Stomach (tissue), 8 donors: ENCODE measurements at regions not wholly inside any gene's neighbourhood (a gene's known extent, or its start where the extent isn't known, plus 50 kb on each side); places are given as distances from the start of the nearest gene placed in this dataset.

Source experiments
- DNase-seq, 2 donors: peaks; one replicate each; pipeline versions ENCODE4 v3.0.0 to v3.0.0-alpha.2; 2013 to 2019
- H3K27ac ChIP-seq, 5 donors: fragments of 200-600 bp in 4 of 5; sonication (generic) in 4 of 5; one replicate each; pipeline ENCODE4 v1.5.1; 2013 to 2019; ENCODE audit warnings: mild to moderate bottlenecking in 1 of 5, moderate library complexity in 1 of 5
- H3K27me3 ChIP-seq, 3 donors: fragments of 200-600 bp; sonication (generic); one replicate each; pipeline ENCODE4 v1.5.1; 2017 to 2019; ENCODE audit warnings: mixed run types in 1 of 3
- H3K36me3 ChIP-seq, 4 donors: fragments of 200-600 bp; sonication (generic); 1 replicate in 3 of 4; 2 replicates in 1 of 4; pipeline ENCODE4 v1.5.1; 2016 to 2019
- H3K4me1 ChIP-seq, 4 donors: fragments of 200-600 bp; sonication (generic); one replicate each; pipeline ENCODE4 v1.5.1; 2016 to 2019
- H3K4me3 ChIP-seq, 4 donors: fragments of 200-600 bp; sonication (generic) in 3 of 4; one replicate each; pipeline ENCODE4 v1.5.1; 2016 to 2019; ENCODE audit warnings: mild to moderate bottlenecking in 1 of 4
- H3K9me3 ChIP-seq, 4 donors: fragments of 200-600 bp; sonication (generic); one replicate each; pipeline ENCODE4 v1.5.1; 2016 to 2019
- CTCF ChIP-seq, 7 experiments: fragments of 450-650 bp in 4 of 7; fragments of 200-600 bp in 3 of 7; sonication (generic) in 3 of 7; IDR thresholded peaks; one replicate each; pipeline ENCODE4 v1.5.1; 2016 to 2019; ENCODE audit warnings: antibody characterized with exemption in 7 of 7, control low read depth in 2 of 7, mild to moderate bottlenecking in 1 of 7
- EP300 ChIP-seq: sonication (generic); formaldehyde crosslinking; IDR thresholded peaks from one replicate; pipeline ENCODE4 v1.6.1; 2017; ENCODE audit warnings: antibody characterized with exemption
- POLR2A ChIP-seq, 4 donors: fragments of 450-650 bp; IDR thresholded peaks; one replicate each; pipeline ENCODE4 v1.6.1; 2016; ENCODE audit warnings: antibody characterized with exemption in 4 of 4, control low read depth in 2 of 4, mild to moderate bottlenecking in 1 of 4, moderate library complexity in 1 of 4
- POLR2AphosphoS5 ChIP-seq, 3 donors: sonication (generic); formaldehyde crosslinking; IDR thresholded peaks; one replicate each; pipeline ENCODE4 v1.6.1; 2016; ENCODE audit warnings: antibody characterized with exemption in 3 of 3
- WGBS, 5 donors: extraction: QIAGEN DNeasy Blood & Tissue Kit in 3 of 5; methylation state at CpG; one replicate each; pipeline versions ENCODE4 v1.1.5 to v1.1.7; 2013 to 2018; 5-methylcytosine and 5-hydroxymethylcytosine counted together
- intact Hi-C: fragments of 100-400 bp; cut with DNase I; formaldehyde crosslinking; loops from one replicate; pipeline ENCODE4 v1.15.1; 2023; ENCODE audit warnings: low total_unique reads
- donor health status: healthy with polysubstance abuse.
- donor health status: Bipolar disorder and iron deficiency.
- donor health status: healthy.

GRCh38 chr15:91699741-91700140 lies 153.8 kb upstream of the SLCO3A1 start:
- no peak overlapping the region for H3K27ac ChIP-seq
- H3K27me3 ChIP-seq = no peaks in the 10 kb centered on the region
- no peak for TF ChIP-seq POLR2AphosphoS5 (IDR thresholded peaks at IDR 0.05)
- no peak for TF ChIP-seq CTCF (IDR thresholded peaks at IDR 0.05)
- TF ChIP-seq EP300 = no peak
- TF ChIP-seq POLR2A (IDR thresholded peaks at IDR 0.05) = no peak
- H3K9me3 ChIP-seq = no peaks in the 10 kb centered on the region
- H3K4me3 ChIP-seq = no peak overlapping the region
- no peaks in the 10 kb centered on the region for H3K36me3 ChIP-seq
- peaks cover 0 to 10% (median 3%) of the 10 kb centered on the region in 4 donors for H3K4me1 ChIP-seq
- no peak for DNase-seq
- intact Hi-C loops = loop anchor here (10.0 kb wide), 1 partner anchor 375 kb away; no protein-coding TSS in a partner anchor
- 70 to 95% (median 82%) methylated on average over 1 of the region's 1 CpG for WGBS, 5 donors

- Histone ChIP-seq H3K27me3 (no peaks in the 10 kb centered on the region), H3K4me1 (peaks cover 0 to 17% (median 6%) of the 10 kb centered on the region in 4 donors), H3K9me3 (no peaks in the 10 kb centered on the region), H3K36me3 (no peaks in the 10 kb centered on the region), H3K4me3 (no peak overlapping the region), H3K27ac (no peak overlapping the region)
- TF ChIP-seq POLR2A (IDR thresholded peaks at IDR 0.05) = no peak
- TF ChIP-seq POLR2AphosphoS5 (IDR thresholded peaks at IDR 0.05) = no peak
- no peak for TF ChIP-seq EP300
- no peak for TF ChIP-seq CTCF (IDR thresholded peaks at IDR 0.05)
- 85 to 95% (median 88%) methylated on average over 2 of the region's 2 CpGs for WGBS, 5 donors
- DNase-seq = no peak
- intact Hi-C loops = loop anchor here (10.0 kb wide), 1 partner anchor 372 kb away; no protein-coding TSS in a partner anchor
Observed at GRCh38 chr15:91703274-91703673, 150.2 kb upstream of the SLCO3A1 start.

- peaks cover 0 to 17% (median 6%) of the 10 kb centered on the region in 4 donors for H3K4me1 ChIP-seq
- no peak overlapping the region for H3K4me3 ChIP-seq
- H3K27me3 ChIP-seq = no peaks in the 10 kb centered on the region
- TF ChIP-seq POLR2A (IDR thresholded peaks at IDR 0.05) (no peak), POLR2AphosphoS5 (IDR thresholded peaks at IDR 0.05) (peak; percentile 23 to 49 (median 25))
- intact Hi-C loops = loop anchor here (10.0 kb wide), 1 partner anchor 370 kb away; no protein-coding TSS in a partner anchor
- DNase-seq = peak in 1 of 2 donors; percentile 86
- H3K9me3 ChIP-seq = no peaks in the 10 kb centered on the region
- H3K27ac ChIP-seq = peak overlapping the region in 3 of 5 donors; percentile 15 to 24 (median 16)
- H3K36me3 ChIP-seq = no peaks in the 10 kb centered on the region
- 31 to 70% (median 44%) methylated on average over 5 of the region's 5 CpGs for WGBS, 5 donors
Observed at GRCh38 chr15:91704343-91704742, 149.2 kb upstream of the SLCO3A1 start.

- Histone ChIP-seq H3K27me3 (no peaks in the 10 kb centered on the region), H3K4me1 (peaks cover 0 to 17% (median 6%) of the 10 kb centered on the region in 4 donors), H3K9me3 (no peaks in the 10 kb centered on the region), H3K36me3 (no peaks in the 10 kb centered on the region), H3K4me3 (no peak overlapping the region), H3K27ac (peak overlapping the region in 4 of 5 donors; percentile 16 to 52 (median 40))
- peak; percentile 76 to 88 for DNase-seq
- intact Hi-C loops = loop anchor here (10.0 kb wide), 1 partner anchor 368 kb away; no protein-coding TSS in a partner anchor
- 14 to 21% (median 20%) methylated on average over 9 of the region's 9 CpGs for WGBS, 5 donors
- TF ChIP-seq POLR2AphosphoS5 (IDR thresholded peaks at IDR 0.05) = no peak
- peak in 5 of 7 experiments; percentile 44 to 79 (median 63) for TF ChIP-seq CTCF (IDR thresholded peaks at IDR 0.05)
Observed at GRCh38 chr15:91706322-91707032, 147.0 kb upstream of the SLCO3A1 start.
